ENCODE measurements at regions not wholly inside any gene's neighbourhood (a gene's known extent, or its start where the extent isn't known, plus 50 kb on each side); places are given as distances from the start of the nearest gene placed in this dataset.

DNA sequence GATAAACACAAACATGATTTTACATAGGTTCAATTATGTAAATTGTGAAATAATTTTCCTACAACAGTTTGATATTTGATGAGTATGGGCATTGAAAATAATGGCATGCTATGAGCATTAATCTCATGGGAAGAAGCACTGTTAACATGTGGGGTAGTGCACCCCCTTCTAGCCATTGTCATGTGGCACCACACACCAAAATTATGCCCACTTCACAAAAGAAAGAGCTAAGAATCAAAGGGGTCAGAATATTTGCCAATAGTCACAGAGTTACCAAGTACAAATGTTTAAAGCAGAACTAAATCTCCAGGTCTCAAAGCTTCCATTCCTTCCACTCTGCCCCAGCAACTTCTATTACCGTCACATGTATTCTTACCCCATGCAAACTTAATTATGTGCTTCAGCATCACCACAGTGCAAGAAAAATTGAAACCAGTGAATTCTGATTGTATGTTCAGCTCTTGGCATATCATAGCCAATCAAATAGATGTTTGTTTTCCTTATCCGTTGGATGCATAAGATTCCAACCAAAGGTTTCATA is 1273.8 kb downstream of the FAM181B start:
- CTCF ChIA-PET (ENCODE audit: partially characterized antibody): interaction anchor here (0.9 kb wide), 1 partner anchor 15 kb away, joined by 4 read pairs; no protein-coding TSS in a partner anchor
- Histone ChIP-seq H4K20me1 (replicated peaks in 1 of 2; ENCODE audit: control insufficient read depth in 1 of 2, insufficient read depth in 2 of 2, low read length in 2 of 2) (no peaks in the 10 kb centered on the region), H3K4ac (replicated peaks; ENCODE audit: insufficient read length, low read depth, low read length) (no peak overlapping the region), H3K27ac (ENCODE audit: low read depth, low read length) (no peak overlapping the region), H4K5ac (ENCODE audit: insufficient read length, low read depth, low read length) (no peak overlapping the region), H3K36me3 (ENCODE audit: control insufficient read depth in 2 of 4, insufficient read depth in 4 of 4, low read length in 3 of 4) (no peaks in the 10 kb centered on the region), H4K8ac (ENCODE audit: extremely low read depth, insufficient read depth, low read length) (no peak overlapping the region), H3K9ac (replicated peaks in 1 of 4; ENCODE audit: extremely low read depth in 1 of 4, low read depth in 3 of 4, low read length in 3 of 4) (no peak overlapping the region), H2BK120ac (replicated peaks; ENCODE audit: low read depth, low read length) (no peak overlapping the region), H3K23ac (ENCODE audit: insufficient read length) (no peak overlapping the region), H2BK5ac (ENCODE audit: low read depth, low read length) (no peak overlapping the region), H3K79me2 (ENCODE audit: control insufficient read depth in 1 of 2, insufficient read depth in 2 of 2, low read length in 2 of 2) (no peaks in the 10 kb centered on the region), H3K4me3 (ENCODE audit: extremely low read depth in 1 of 4, insufficient read depth in 2 of 4, low read depth in 3 of 4, low read length in 4 of 4) (no peak overlapping the region), H2BK20ac (ENCODE audit: low read length) (no peak overlapping the region), H3K9me3 (ENCODE audit: insufficient read depth in 2 of 2, low read depth in 1 of 2, low read length in 1 of 2) (no peaks in the 10 kb centered on the region), H3K18ac (ENCODE audit: extremely low read depth, low read length) (no peak overlapping the region), H3K23me2 (ENCODE audit: low read depth, low read length) (no peaks in the 10 kb centered on the region), H3K27me3 (replicated peaks in 1 of 4; ENCODE audit: control insufficient read depth in 3 of 4, extremely low read depth in 1 of 4, insufficient read depth in 3 of 4, low read length in 3 of 4) (no peaks in the 10 kb centered on the region), H3K56ac (replicated peaks; ENCODE audit: insufficient read length, low read depth, low read length) (no peak overlapping the region), H2AK5ac (ENCODE audit: low read depth, low read length) (no peak overlapping the region), H2BK15ac (ENCODE audit: low read length) (no peak overlapping the region), H3K4me1 (replicated peaks in 1 of 4; ENCODE audit: control insufficient read depth in 3 of 4, insufficient read depth in 4 of 4, low read length in 3 of 4) (no peaks in the 10 kb centered on the region), H3K79me1 (ENCODE audit: low read depth, low read length) (no peaks in the 10 kb centered on the region), H2BK12ac (ENCODE audit: low read depth, low read length) (no peak overlapping the region), H2AFZ (ENCODE audit: low read length) (no peak overlapping the region), H4K91ac (replicated peaks; ENCODE audit: insufficient read length, low read length) (no peak overlapping the region), H3K14ac (ENCODE audit: insufficient read length) (no peak overlapping the region), H3K4me2 (ENCODE audit: insufficient read depth in 1 of 2, low read depth in 2 of 2, low read length in 2 of 2) (no peak overlapping the region)
- 92% methylated on average over 2 of the region's 2 CpGs; no CpG with 5 or more reads in 1 of the 2 experiments for WGBS, 2 experiments (ENCODE audit: extremely low coverage in 1 of 2, insufficient coverage in 1 of 2, insufficient read length in 1 of 2, insufficient replicate concordance in 2 of 2, low coverage in 1 of 2, low lambda C conversion rate in 2 of 2, missing lambda C conversion rate in 1 of 2)
- no peak for FAIRE-seq
- POLR2A ChIA-PET (ENCODE audit: partially characterized antibody): no interaction called here
- DNase-seq (ENCODE audit: low read depth in 1 of 2, low spot score in 2 of 2): no peak
- TF ChIP-seq TBP (IDR thresholded peaks at IDR 0.05; ENCODE audit: low read depth, low read length): no peak
- TF ChIP-seq BACH1 (IDR thresholded peaks at IDR 0.05; ENCODE audit: low read length): no peak
- TF ChIP-seq GTF2F1 (IDR thresholded peaks at IDR 0.05; ENCODE audit: borderline replicate concordance, low read depth, low read length): no peak
- TF ChIP-seq CHD1 (IDR thresholded peaks at IDR 0.05; ENCODE audit: low read depth, low read length): no peak
- no peak for TF ChIP-seq SP1 (IDR thresholded peaks at IDR 0.05; ENCODE audit: low read depth, low read length)
- TF ChIP-seq JUND (IDR thresholded peaks at IDR 0.05; ENCODE audit: low read length): no peak
- TF ChIP-seq CEBPB (IDR thresholded peaks at IDR 0.05; ENCODE audit: low read depth, low read length): no peak
- TF ChIP-seq EGR1 (IDR thresholded peaks at IDR 0.05; ENCODE audit: borderline replicate concordance, low read depth, low read length): no peak
- TF ChIP-seq RAD21 (IDR thresholded peaks at IDR 0.05 in 1 of 2, conservative IDR thresholded peaks at IDR 0.05 in 1 of 2; ENCODE audit: low read depth in 2 of 2, low read length in 2 of 2): no peak
- TF ChIP-seq HDAC6 (IDR thresholded peaks at IDR 0.05; ENCODE audit: low read depth, low read length): no peak
- TF ChIP-seq ATF3 (IDR thresholded peaks at IDR 0.05; ENCODE audit: insufficient read depth, low read depth, low read length): no peak
- TF ChIP-seq POLR2AphosphoS5 (IDR thresholded peaks at IDR 0.05; ENCODE audit: low read depth, low read length): no peak
- no peak for TF ChIP-seq ATF2 (IDR thresholded peaks at IDR 0.05; ENCODE audit: low read length)

Measured in H1 (cell line).